H9 (cell line): ENCODE measurements at regions not wholly inside any gene's neighbourhood (a gene's known extent, or its start where the extent isn't known, plus 50 kb on each side); places are given as distances from the start of the nearest gene placed in this dataset.

Experiments
- DNase-seq: peaks from one replicate; pipeline ENCODE4 v3.0.0-alpha.2; 2017
- H2AFZ ChIP-seq: one replicate; pipeline ENCODE4 v1.6.1; 2013; ENCODE audit warnings: mild to moderate bottlenecking, low read length, control low read depth, moderate library complexity
- H2AK5ac ChIP-seq: 2 replicates; pipeline ENCODE4 v1.6.1; 2013; ENCODE audit warnings: low read length, control low read depth, mixed read lengths; ENCODE audit not compliant: insufficient read length
- H2BK120ac ChIP-seq: one replicate; pipeline ENCODE4 v1.6.1; 2013; ENCODE audit warnings: low read depth, mild to moderate bottlenecking, low read length, control low read depth, inconsistent platforms; ENCODE audit not compliant: poor library complexity, severe bottlenecking
- H2BK12ac ChIP-seq: 2 replicates; pipeline ENCODE4 v1.6.1; 2013; ENCODE audit warnings: low read length, control low read depth, mixed read lengths, low read depth; ENCODE audit not compliant: insufficient read length
- H2BK15ac ChIP-seq: 2 replicates; pipeline ENCODE4 v1.6.1; 2013; ENCODE audit warnings: low read depth, low read length, control low read depth
- H2BK20ac ChIP-seq: one replicate; pipeline ENCODE4 v1.6.1; 2013; ENCODE audit warnings: low read depth, mild to moderate bottlenecking, low read length, control low read depth, inconsistent platforms; ENCODE audit not compliant: poor library complexity, severe bottlenecking
- H2BK5ac ChIP-seq: 2 replicates; pipeline ENCODE4 v1.6.1; 2013; ENCODE audit warnings: low read length, control low read depth, mixed read lengths; ENCODE audit not compliant: insufficient read length
- H3K14ac ChIP-seq: 2 replicates; pipeline ENCODE4 v1.6.1; 2013; ENCODE audit warnings: low read length, control low read depth; ENCODE audit not compliant: insufficient read depth
- H3K18ac ChIP-seq: 2 replicates; pipeline ENCODE4 v1.6.1; 2013; ENCODE audit warnings: low read depth, mild to moderate bottlenecking, mixed read lengths, low read length, control low read depth; ENCODE audit not compliant: insufficient read length
- H3K23ac ChIP-seq: 2 replicates; pipeline ENCODE4 v1.6.1; 2013; ENCODE audit warnings: low read length, control low read depth, mixed read lengths, low read depth; ENCODE audit not compliant: insufficient read length
- H3K23me2 ChIP-seq: 2 replicates; pipeline ENCODE4 v1.6.1; 2013; ENCODE audit warnings: low read depth, mild to moderate bottlenecking, mixed read lengths, low read length, control low read depth; ENCODE audit not compliant: insufficient read length, poor library complexity, severe bottlenecking
- H3K27ac ChIP-seq: 2 replicates; pipeline ENCODE4 v1.5.1; 2013; ENCODE audit warnings: low read length, control low read depth, mixed read lengths, low read depth; ENCODE audit not compliant: insufficient read length
- H3K27me3 ChIP-seq: 2 replicates; pipeline ENCODE4 v1.6.1; 2013; ENCODE audit warnings: low read length, control low read depth, inconsistent platforms; ENCODE audit not compliant: insufficient read depth
- H3K4ac ChIP-seq: 2 replicates; pipeline ENCODE4 v1.6.1; 2013; ENCODE audit warnings: low read depth, mild to moderate bottlenecking, control low read depth, inconsistent platforms, low read length, moderate library complexity
- H3K4me1 ChIP-seq: 2 replicates; pipeline ENCODE4 v1.6.1; 2013; ENCODE audit warnings: low read length, control low read depth, inconsistent platforms; ENCODE audit not compliant: insufficient read depth
- H3K4me2 ChIP-seq: 2 replicates; pipeline ENCODE4 v1.6.1; 2013; ENCODE audit warnings: low read length, control low read depth, mixed read lengths; ENCODE audit not compliant: insufficient read length, insufficient read depth
- H3K56ac ChIP-seq: 2 replicates; pipeline ENCODE4 v1.6.1; 2013; ENCODE audit warnings: low read depth, mild to moderate bottlenecking, mixed read lengths, low read length, control low read depth; ENCODE audit not compliant: insufficient read length
- H3K79me1 ChIP-seq: 2 replicates; pipeline ENCODE4 v1.6.1; 2013; ENCODE audit warnings: low read depth, mild to moderate bottlenecking, moderate library complexity, low read length, control low read depth, inconsistent platforms; ENCODE audit not compliant: insufficient read depth, poor library complexity, severe bottlenecking
- H3K79me2 ChIP-seq: 2 replicates; pipeline ENCODE4 v1.6.1; 2013; ENCODE audit warnings: low read length, control low read depth, inconsistent platforms; ENCODE audit not compliant: insufficient read depth
- H3K9ac ChIP-seq: 2 replicates; pipeline ENCODE4 v1.6.1; 2013; ENCODE audit warnings: low read length, control low read depth, mixed read lengths; ENCODE audit not compliant: insufficient read length; ENCODE audit errors: extremely low read depth
- H3K9me3 ChIP-seq: one replicate; pipeline ENCODE4 v1.6.1; 2013; ENCODE audit warnings: low read depth, low read length, inconsistent platforms; ENCODE audit not compliant: control insufficient read depth
- H3T11ph ChIP-seq: one replicate; pipeline ENCODE4 v1.6.1; 2013; ENCODE audit warnings: mild to moderate bottlenecking, low read length, control low read depth, inconsistent platforms
- H4K20me1 ChIP-seq: one replicate; pipeline ENCODE4 v1.6.1; 2013; ENCODE audit not compliant: control insufficient read depth, insufficient read length, insufficient read depth
- H4K5ac ChIP-seq: 2 replicates; pipeline ENCODE4 v1.6.1; 2013; ENCODE audit warnings: low read depth, mild to moderate bottlenecking, mixed read lengths, low read length, control low read depth; ENCODE audit not compliant: insufficient read length
- H4K8ac ChIP-seq: replicated peaks from 2 replicates; pipeline ENCODE4 v1.6.1; 2013; ENCODE audit warnings: low read length, control low read depth, mixed read lengths, low read depth; ENCODE audit not compliant: insufficient read length
- H4K91ac ChIP-seq: 2 replicates; pipeline ENCODE4 v1.6.1; 2013; ENCODE audit warnings: low read depth, mild to moderate bottlenecking, moderate library complexity, mixed read lengths, low read length, control low read depth; ENCODE audit not compliant: insufficient read length
- H3K27ac Mint-ChIP-seq, 3 experiments: 2 replicates in 2 of 3; 3 replicates in 1 of 3; pipeline ENCODE4 v1.8.0; 2020 to 2021; ENCODE audit warnings: mixed read lengths in 3 of 3, mild to moderate bottlenecking in 1 of 3, moderate library complexity in 1 of 3
- H3K27me3 Mint-ChIP-seq: 2 replicates; pipeline ENCODE4 v1.8.0; 2021; ENCODE audit warnings: low read depth, mild to moderate bottlenecking, moderate library complexity, mixed read lengths
- H3K36me3 Mint-ChIP-seq, 3 experiments: 2 replicates in 2 of 3; 3 replicates in 1 of 3; pipeline ENCODE4 v1.8.0; 2020 to 2021; ENCODE audit warnings: low read depth in 3 of 3, mixed read lengths in 3 of 3; ENCODE audit not compliant: insufficient read depth in 1 of 3
- H3K4me1 Mint-ChIP-seq, 2 experiments: 2 replicates each; pipeline ENCODE4 v1.8.0; 2020; ENCODE audit warnings: mixed read lengths in 2 of 2
- H3K4me3 Mint-ChIP-seq, 2 experiments: 2 replicates in 1 of 2; 3 replicates in 1 of 2; pipeline ENCODE4 v1.8.0; 2020 to 2021; ENCODE audit warnings: mild to moderate bottlenecking in 2 of 2, mixed read lengths in 2 of 2, moderate library complexity in 1 of 2
- H3K9me3 Mint-ChIP-seq, 2 experiments: 2 replicates in 1 of 2; 3 replicates in 1 of 2; pipeline ENCODE4 v1.8.0; 2020; ENCODE audit warnings: mild to moderate bottlenecking in 2 of 2, mixed read lengths in 2 of 2, moderate library complexity in 1 of 2
- WGBS: extraction: QIAGEN DNeasy Blood & Tissue Kit; methylation state at CpG from one replicate; pipeline ENCODE4 v1.1.7; 2013; ENCODE audit warnings: missing lambda C conversion rate, low lambda C conversion rate, mixed read lengths; ENCODE audit not compliant: insufficient read length; ENCODE audit errors: extremely low coverage; 5-methylcytosine and 5-hydroxymethylcytosine counted together
- TF ChIP-seq, protein P1 (sequence below): fragments of 200-600 bp; sonication (generic); conservative IDR thresholded peaks from 3 replicates; pipeline ENCODE4 v1.8.0; 2021; ENCODE audit warnings: antibody characterized with exemption, mild to moderate bottlenecking

DNA sequence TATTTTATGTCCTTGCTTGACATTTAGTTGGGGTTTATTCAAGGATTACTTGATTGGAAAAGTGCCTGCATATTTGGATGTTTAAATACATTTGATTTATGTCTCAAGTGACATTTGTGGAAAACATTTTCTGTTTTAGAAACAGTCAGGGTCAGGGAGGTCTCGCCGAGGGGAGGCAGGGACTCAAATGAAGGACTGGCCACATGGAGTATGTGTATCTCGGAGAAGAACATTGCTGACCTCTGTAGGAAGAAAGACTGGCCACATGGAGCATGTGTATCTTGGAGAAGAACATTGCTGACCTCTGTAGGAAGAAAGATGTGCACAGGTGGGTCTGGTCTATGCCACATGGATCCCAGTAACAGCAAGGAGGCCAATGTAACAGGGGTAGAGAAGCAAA lies 233.6 kb downstream of the TRIML1 start:
- Mint-ChIP-seq H3K27me3 (no peaks in the 10 kb centered on the region), H3K4me1 (peaks cover 2 to 4% of the 10 kb centered on the region in 2 experiments; a peak in 1 of 4 replicates), H3K36me3 (peaks cover 2 to 10% (median 7%) of the 10 kb centered on the region in 3 experiments; a peak in 6 of 7 replicates), H3K27ac (no peak overlapping the region), H3K9me3 (peaks cover 11 to 12% of the 10 kb centered on the region in 2 experiments), H3K4me3 (no peak overlapping the region)
- Histone ChIP-seq H3K27ac (no peak overlapping the region), H3K79me1 (no peaks in the 10 kb centered on the region), H3T11ph (no peak overlapping the region), H3K4me2 (no peak overlapping the region), H2BK120ac (no peak overlapping the region), H2BK5ac (no peak overlapping the region), H2BK15ac (no peak overlapping the region), H2AFZ (no peak overlapping the region), H3K23me2 (no peaks in the 10 kb centered on the region), H3K56ac (no peak overlapping the region), H3K18ac (no peak overlapping the region), H3K9ac (no peak overlapping the region), H2BK20ac (no peak overlapping the region), H3K14ac (no peak overlapping the region), H4K8ac (no peak overlapping the region), H4K20me1 (no peaks in the 10 kb centered on the region), H3K23ac (no peak overlapping the region), H3K9me3 (no peaks in the 10 kb centered on the region), H3K4me1 (no peaks in the 10 kb centered on the region), H4K91ac (no peak overlapping the region), H2BK12ac (no peak overlapping the region), H2AK5ac (no peak overlapping the region), H3K4ac (no peak overlapping the region), H3K79me2 (no peaks in the 10 kb centered on the region), H4K5ac (no peak overlapping the region), H3K27me3 (no peaks in the 10 kb centered on the region)
- TF ChIP-seq, protein P1, sequence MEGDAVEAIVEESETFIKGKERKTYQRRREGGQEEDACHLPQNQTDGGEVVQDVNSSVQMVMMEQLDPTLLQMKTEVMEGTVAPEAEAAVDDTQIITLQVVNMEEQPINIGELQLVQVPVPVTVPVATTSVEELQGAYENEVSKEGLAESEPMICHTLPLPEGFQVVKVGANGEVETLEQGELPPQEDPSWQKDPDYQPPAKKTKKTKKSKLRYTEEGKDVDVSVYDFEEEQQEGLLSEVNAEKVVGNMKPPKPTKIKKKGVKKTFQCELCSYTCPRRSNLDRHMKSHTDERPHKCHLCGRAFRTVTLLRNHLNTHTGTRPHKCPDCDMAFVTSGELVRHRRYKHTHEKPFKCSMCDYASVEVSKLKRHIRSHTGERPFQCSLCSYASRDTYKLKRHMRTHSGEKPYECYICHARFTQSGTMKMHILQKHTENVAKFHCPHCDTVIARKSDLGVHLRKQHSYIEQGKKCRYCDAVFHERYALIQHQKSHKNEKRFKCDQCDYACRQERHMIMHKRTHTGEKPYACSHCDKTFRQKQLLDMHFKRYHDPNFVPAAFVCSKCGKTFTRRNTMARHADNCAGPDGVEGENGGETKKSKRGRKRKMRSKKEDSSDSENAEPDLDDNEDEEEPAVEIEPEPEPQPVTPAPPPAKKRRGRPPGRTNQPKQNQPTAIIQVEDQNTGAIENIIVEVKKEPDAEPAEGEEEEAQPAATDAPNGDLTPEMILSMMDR: peak; percentile 27; the same call in 1 of the 3 replicates
- WGBS: no CpG with 5 or more reads among the region's 3 CpGs
- no peak for DNase-seq
